Pulmonary artery endothelial cell (primary cell): ENCODE measurements at regions not wholly inside any gene's neighbourhood (a gene's known extent, or its start where the extent isn't known, plus 50 kb on each side); places are given as distances from the start of the nearest gene placed in this dataset.

Experiments
- DNase-seq: peaks from one replicate; pipeline ENCODE4 v3.0.0-alpha.2; 2011; ENCODE audit warnings: low read depth, low spot score

GRCh38 chr3:14335774-14336748, 66.3 kb upstream of the SLC6A6 start:
- DNase-seq: no peak

DNA sequence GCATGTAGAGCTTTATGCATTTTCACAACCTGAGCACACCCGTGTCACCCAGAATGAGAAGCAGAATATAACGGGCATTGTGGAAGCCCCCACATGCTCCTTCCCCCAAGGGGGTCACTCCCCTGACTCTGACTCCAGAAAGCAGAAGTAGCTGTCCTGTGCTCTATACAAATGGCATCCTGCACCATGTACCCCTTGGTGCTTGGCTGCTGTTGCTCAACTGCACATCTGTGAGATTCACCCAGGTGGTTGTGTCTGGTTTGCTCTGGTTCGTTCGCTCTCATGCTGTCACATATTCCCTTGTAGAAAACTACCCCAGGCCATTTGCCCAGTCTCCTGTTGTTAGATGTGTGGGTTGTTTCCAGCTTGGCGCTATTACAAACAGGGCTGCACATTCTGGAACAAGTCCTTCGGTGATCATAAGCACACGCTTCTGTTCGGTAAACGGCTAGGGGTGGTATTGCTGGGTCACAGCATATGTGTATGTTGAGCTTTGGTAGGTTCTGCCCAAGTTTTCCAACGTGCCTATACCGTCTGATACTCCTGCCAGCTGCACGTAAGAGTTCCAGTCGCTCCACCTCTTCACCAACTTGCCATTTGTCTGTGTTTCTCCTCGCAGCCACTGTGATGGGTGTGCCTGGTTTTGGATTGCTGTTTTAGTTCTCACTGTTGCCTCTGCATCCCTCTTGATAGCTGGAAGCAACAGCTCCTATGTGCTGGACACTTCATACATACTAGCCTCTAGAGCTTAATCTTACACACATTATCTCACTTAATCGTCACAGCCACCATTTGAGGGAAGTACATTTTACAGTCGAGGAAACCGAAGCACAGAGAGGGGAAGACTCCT, 65.4 kb upstream of the SLC6A6 start:
- DNase-seq: no peak

GRCh38 chr3:14337828-14338227, 64.6 kb upstream of the SLC6A6 start:
- DNase-seq: no peak

- DNase-seq: no peak
Measured at GRCh38 chr3:14338242-14338641, 64.2 kb upstream of the SLC6A6 start.

DNA sequence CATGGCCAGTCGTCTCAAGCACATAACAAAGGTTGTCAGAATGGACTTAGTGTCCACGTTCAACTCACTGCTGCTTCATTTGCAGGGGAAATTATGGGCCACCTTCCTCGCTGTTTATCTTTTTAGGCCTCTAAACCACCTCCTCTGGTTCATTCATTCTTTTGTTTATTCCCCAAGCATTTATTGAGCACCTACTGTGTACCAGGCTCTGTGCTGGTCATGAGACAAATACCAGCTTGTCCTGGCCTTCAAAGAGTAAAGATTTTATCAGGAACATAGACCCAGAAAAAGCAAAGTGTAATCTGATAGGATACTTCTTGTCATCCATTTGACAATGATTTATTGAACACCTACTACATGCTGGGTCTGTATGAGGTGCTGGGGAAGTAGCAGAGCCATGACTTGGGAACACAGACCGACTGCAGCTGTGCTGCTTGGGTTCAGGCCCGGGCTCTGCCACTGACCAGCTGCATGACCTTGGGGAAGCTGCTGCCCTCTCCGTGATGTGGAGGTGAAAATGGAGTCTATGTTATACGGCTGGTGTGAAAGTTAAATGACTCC, 63.4 kb upstream of the SLC6A6 start:
- no peak for DNase-seq

GRCh38 chr3:14340960-14341708, 61.3 kb upstream of the SLC6A6 start:
- no peak for DNase-seq

DNA sequence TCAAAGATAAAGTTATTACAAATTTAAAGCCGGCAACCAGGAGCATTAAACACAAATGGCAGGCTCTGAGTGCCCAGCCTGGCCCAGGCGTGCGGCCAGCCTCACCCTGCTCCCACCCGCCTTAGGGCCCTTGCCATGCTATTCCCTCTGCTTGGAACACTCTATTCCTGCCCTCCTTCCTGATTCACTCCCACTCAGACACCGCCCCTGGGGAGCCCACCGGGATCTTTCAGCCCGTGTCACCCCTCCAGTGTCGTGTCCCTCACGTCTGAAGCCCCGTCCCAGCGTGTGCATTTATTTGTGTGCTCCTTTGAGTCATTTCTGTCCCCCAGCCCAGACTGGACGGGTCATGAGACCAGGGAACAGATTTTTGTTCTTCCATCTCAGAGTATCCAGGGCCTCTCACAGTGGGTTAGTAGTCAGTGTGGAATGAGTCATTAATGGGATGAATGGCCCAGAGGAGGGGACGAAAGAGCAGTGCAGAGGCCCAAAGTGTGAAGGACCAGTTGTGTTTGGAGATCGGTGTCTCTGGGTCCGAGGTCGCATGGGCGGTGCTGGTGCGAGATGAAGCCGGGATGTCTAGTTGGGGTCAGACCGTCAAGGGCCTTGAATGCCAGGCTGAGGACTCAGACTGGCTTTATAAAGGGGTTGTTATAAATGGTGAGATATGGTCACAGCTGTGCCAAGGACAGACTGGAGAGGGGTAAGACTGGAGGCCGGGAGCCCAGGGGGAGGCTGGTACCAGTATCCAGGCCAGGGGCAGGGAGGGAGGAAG, 58.9 kb upstream of the SLC6A6 start:
- DNase-seq: no peak

DNA sequence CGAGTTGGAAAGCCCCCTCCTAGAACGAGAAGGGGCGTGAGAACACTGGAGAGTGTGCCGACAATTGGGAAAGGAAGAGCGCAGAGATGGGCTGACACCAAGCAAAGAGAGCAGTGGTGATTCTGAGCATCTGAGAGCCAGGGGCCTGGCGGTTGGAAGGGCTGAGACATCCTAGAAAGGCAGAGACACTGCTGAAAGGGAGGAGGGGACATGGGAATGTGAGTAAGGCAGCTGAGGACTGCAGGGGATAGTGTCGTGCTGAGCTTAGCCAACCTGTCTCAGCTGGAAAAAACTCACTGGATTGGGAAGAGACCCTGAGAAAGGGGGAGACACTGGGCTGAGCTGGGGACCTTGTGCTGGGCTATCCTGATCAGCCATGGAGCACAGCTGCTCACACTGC, 58.1 kb upstream of the SLC6A6 start:
- no peak for DNase-seq

DNA sequence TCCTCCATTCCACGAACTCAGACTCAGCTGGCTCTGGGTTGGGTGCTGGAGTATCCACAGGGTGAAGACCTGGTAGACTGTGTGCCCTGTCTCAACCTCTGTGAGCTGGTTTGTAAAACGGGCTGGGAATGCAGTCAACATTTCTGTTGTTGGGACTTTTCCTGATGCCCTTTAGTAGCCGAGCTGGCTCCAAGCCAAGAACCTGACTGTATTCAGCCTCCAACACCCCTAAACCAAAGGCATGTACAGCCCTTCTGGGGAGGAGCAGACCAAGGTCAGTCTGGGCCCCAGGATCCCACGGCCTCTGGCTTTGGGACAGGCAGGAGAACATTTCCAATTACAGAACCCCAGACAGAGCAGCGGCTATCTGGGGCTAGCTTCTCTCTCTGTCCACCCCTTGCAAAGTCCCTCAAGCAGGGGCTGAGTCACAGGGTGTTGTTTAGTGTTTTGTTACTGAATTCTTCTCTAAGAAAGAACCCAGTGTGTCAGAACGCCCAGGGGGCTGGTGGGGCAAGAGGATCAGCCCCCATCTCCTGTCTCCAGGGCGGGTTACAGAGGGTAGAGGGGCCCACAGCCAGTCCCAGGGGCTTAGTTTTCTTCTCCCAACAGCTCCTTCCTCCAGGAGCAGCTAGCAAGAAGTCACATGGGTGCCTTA, 56.8 kb upstream of the SLC6A6 start:
- no peak for DNase-seq

GRCh38 chr3:14346191-14346590, 56.2 kb upstream of the SLC6A6 start:
- no peak for DNase-seq

- DNase-seq: no peak
Measured at GRCh38 chr3:14346642-14347041, 55.8 kb upstream of the SLC6A6 start.

DNA sequence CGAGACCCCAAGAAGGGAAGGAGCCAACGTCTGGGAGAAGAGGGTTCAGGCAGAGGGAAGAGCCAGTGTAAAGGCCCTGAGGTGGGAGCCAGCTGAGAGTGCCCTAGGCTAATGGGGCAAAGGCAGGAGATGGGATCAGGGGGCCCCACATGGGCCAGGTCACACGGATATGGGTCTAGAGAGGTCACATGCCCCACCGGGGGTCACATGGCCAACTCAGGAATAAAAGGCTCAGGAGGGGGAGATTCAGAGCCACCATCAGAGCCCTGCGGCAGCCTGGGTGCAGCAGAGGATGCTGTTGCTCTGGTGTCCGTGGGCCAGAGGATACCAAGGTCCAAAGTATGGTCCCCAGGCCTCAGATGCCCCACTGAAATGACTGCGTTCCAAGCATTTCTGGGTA, 55.3 kb upstream of the SLC6A6 start:
- DNase-seq: no peak

- no peak for DNase-seq
Measured at GRCh38 chr3:14351617-14352001, 50.8 kb upstream of the SLC6A6 start.

DNA sequence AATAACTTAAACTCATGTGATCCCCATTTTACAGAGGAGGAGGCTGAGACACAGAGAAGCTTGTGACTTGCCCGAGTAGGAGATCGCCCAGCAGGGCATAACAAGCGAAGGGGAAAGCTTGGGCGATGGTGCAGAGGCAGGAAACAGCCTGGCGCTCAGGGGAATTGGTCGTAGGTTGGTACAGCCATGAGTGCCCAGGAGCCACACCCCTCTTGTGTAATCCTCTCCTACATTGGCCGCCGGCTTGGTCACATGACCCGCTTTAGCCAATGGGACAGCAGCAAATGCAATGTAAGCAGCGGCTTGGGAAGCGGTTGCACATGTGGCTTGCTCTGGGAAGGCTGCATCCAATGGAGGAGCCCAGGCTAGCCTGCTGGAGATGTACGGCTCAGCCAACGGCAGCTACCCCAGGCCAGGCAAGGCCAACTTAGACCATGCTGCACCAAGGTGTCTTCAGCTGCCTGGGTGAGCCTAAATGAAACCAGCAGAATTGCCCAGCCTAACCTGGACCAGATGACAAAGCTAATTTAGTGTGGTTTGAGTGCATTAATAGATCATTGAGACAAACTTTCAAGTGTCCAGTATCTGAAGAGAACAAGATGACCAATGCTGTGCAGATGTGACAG, 50.3 kb upstream of the SLC6A6 start:
- DNase-seq: no peak
